ENCODE measurements at regions not wholly inside any gene's neighbourhood (a gene's known extent, or its start where the extent isn't known, plus 50 kb on each side); places are given as distances from the start of the nearest gene placed in this dataset.
"Not testable (repeated sequence)": the region's sequence is repeated elsewhere in the genome, so short reads cannot be mapped to it uniquely, and the experiment has no call there.

DNA sequence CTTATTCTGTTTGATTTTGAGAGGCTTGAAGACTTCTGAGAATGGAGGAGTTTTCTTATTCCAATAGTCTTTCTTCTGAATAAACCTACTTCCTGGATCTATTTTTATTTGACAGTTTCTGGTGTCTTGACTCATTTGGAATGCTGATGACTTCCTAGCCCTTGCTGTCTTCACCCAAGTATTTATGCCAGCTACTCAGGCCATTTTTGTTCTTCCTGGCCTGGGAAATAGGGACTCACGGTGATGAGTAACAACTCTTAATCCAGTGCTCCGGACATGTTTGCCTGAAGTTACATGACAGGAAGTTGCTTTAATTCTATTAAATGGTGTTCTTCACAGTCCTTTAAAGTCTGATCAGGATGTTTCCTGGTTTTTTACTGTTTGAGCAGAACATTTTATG, 272.1 kb upstream of the EYS start:
- no peak overlapping the region for H3K27ac ChIP-seq

DNA sequence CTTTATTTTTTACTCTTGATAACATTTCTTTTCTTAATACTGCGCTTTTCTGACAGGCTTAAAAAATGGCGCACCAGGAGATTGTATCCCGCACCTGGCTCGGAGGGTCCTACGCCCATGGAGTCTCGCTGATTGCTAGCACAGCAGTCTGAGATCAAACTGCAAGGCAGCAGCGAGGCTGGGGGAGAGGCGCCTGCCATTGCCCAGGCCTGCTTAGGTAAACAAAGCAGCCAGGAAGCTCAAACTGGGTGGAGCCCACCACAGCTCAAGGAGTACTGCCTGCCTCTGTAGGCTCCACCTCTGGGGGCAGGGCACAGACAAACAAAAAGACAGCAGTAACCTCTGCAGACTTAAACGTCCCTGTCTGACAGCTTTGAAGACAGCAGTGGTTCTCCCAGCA, 264.2 kb upstream of the EYS start:
- H3K27ac ChIP-seq: not testable (repeated sequence)

More for the DNA sequence above, 272.1 kb upstream of the EYS start:
- TF ChIP-seq ZFX (IDR thresholded peaks at IDR 0.05; ENCODE audit: borderline replicate concordance): no peak
- TF ChIP-seq, protein P1, sequence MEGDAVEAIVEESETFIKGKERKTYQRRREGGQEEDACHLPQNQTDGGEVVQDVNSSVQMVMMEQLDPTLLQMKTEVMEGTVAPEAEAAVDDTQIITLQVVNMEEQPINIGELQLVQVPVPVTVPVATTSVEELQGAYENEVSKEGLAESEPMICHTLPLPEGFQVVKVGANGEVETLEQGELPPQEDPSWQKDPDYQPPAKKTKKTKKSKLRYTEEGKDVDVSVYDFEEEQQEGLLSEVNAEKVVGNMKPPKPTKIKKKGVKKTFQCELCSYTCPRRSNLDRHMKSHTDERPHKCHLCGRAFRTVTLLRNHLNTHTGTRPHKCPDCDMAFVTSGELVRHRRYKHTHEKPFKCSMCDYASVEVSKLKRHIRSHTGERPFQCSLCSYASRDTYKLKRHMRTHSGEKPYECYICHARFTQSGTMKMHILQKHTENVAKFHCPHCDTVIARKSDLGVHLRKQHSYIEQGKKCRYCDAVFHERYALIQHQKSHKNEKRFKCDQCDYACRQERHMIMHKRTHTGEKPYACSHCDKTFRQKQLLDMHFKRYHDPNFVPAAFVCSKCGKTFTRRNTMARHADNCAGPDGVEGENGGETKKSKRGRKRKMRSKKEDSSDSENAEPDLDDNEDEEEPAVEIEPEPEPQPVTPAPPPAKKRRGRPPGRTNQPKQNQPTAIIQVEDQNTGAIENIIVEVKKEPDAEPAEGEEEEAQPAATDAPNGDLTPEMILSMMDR (IDR thresholded peaks at IDR 0.05): no peak

DNA sequence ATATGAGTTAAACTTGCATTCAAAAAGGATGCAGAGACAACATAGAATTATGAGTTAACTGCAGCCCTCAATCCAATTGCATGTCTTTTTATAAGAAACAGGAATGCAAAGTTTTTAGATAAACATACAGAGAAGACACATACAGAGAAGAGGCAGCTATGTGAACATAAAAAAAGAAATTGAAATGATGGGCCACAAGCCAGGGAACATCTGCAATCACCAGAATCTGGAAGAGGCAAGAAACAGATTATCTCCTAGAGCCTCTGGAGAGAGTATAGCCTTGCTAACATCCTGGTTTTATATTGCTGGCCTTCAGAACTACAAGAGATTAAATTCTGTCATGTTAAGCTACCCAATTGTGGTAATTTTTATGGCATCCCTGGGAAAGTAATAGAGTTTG, 257.2 kb upstream of the EYS start:
- no peak overlapping the region for H3K27ac ChIP-seq
- TF ChIP-seq ZFX (IDR thresholded peaks at IDR 0.05; ENCODE audit: borderline replicate concordance): no peak
- TF ChIP-seq, protein P1 (IDR thresholded peaks at IDR 0.05): no peak

DNA sequence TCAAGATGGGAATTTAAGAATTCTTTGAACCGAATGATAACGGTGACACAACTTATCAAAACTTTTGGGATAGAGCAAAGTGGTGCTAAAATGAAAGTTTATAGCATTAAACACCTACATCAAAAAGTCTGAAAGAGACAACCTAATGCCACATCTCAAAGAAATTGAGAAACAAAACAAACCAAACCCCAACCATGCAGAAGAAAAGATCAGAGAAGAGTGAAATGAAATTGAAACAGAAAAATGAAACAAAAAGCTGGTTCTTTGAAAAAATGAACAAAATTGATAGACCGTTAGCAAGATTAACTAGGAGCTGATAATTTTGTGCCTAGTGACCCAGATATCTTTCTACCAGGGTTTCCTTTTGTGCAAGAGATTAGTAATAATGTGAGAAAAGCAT, 248.0 kb upstream of the EYS start:
- TF ChIP-seq, protein P1 (IDR thresholded peaks at IDR 0.05): no peak
- TF ChIP-seq ZFX (IDR thresholded peaks at IDR 0.05; ENCODE audit: borderline replicate concordance): no peak

DNA sequence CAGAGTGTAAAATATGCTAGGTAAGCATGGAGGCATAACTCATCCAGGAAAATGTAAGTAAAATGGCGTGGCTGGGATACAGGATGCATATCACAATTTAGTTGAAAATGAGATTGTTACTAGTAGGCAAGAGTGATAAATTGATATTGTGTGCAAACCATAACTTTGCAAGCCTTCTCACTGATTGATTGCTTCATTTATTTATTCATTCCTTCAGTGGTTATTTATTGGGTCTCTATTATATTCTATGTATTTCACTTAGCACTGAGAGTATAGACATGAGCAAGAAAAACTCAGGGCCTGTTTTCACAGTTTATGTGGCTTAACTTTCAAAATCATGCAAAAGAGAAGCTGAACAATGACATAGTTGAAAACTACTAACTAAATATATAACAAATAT, 241.0 kb upstream of the EYS start:
- no peak for TF ChIP-seq ZFX (IDR thresholded peaks at IDR 0.05; ENCODE audit: borderline replicate concordance)
- TF ChIP-seq, protein P1 (IDR thresholded peaks at IDR 0.05): no peak
- no peak overlapping the region for H3K27ac ChIP-seq

More for the DNA sequence above, 248.0 kb upstream of the EYS start:
- no peak overlapping the region for H3K27ac ChIP-seq

DNA sequence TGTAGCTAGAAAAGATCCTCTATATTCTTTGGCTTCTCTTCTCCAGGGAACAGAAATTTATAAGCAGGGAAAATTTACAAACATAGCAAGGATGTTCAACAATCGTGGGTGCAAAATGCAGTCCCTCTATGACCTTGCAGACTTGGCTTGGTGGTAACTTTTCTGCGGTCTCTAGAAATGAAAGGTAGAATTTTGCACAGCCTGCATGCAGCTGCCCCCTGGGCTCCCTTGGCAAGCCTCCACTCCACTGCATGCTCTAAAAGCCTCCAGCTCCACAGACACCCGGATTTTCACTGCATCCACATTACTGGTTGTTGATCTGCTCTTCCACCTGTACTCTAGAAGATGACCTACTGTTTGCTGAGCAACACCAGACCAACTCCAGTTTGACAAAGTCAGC, 236.5 kb upstream of the EYS start:
- TF ChIP-seq ZFX (IDR thresholded peaks at IDR 0.05; ENCODE audit: borderline replicate concordance): no peak
- TF ChIP-seq, protein P1 (IDR thresholded peaks at IDR 0.05): no peak
- no peak overlapping the region for H3K27ac ChIP-seq

DNA sequence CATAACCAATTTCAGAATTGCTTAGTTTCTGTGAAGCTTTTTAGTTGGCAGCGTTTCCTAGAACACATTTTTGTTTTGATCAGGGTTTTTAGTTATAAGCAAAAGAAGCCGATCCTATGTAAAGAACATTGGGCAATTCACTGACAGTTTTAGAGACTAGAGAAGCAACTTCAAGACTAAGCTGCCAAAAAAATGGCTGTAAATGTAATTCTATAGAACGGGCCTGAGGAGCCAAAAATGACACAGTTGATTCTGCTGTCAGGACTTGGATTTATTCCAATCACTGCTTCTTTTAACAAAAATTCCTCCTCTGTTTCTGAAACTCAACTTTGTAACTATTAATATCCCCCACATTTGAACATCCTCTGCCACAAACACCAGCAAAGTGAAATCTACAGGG, 236.0 kb upstream of the EYS start:
- no peak overlapping the region for H3K27ac ChIP-seq
- TF ChIP-seq, protein P1 (IDR thresholded peaks at IDR 0.05): no peak
- TF ChIP-seq ZFX (IDR thresholded peaks at IDR 0.05; ENCODE audit: borderline replicate concordance): no peak

DNA sequence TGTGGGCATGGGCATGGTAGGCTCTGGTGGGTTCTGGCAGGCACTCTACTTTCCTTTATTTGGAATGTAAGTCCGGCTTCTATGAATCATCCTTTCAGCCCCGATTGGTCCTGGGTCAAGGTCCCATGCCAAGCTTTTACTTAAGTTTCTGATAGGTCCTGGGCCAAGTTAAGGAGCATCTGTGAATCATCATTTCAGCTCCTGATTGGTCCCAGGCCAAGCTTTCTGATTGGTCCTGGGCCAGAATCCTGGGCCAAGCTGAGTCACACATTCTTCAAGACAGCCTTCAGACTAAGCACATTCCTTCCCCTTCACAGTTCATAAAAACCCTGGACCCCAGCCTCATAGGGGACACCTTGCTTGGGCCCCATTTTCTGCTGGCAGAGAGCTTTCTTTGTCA, 231.0 kb upstream of the EYS start:
- TF ChIP-seq, protein P1 (IDR thresholded peaks at IDR 0.05): no peak
- no peak for TF ChIP-seq ZFX (IDR thresholded peaks at IDR 0.05; ENCODE audit: borderline replicate concordance)
- no peak overlapping the region for H3K27ac ChIP-seq
